ENCODE measurements at regions not wholly inside any gene's neighbourhood (a gene's known extent, or its start where the extent isn't known, plus 50 kb on each side); places are given as distances from the start of the nearest gene placed in this dataset.

- no peak for DNase-seq (ENCODE audit: low read depth in 1 of 2, low spot score in 1 of 2)
- H3K4me3 ChIP-seq (replicated peaks; ENCODE audit: insufficient read depth, low read length): no peak overlapping the region
- no peaks in the 10 kb centered on the region for H3K27me3 ChIP-seq (ENCODE audit: insufficient read depth, poor library complexity, severe bottlenecking)
- TF ChIP-seq POLR2AphosphoS5 (IDR thresholded peaks at IDR 0.05; ENCODE audit: low read depth): no peak
- TF ChIP-seq REST (IDR thresholded peaks at IDR 0.05; ENCODE audit: insufficient replicate concordance, low read depth): no peak
- no peak for TF ChIP-seq GABPA (IDR thresholded peaks at IDR 0.05; ENCODE audit: low read depth)
- TF ChIP-seq SPI1 (IDR thresholded peaks at IDR 0.05; ENCODE audit: borderline replicate concordance, low read depth): no peak
- no peak for TF ChIP-seq CTCF (IDR thresholded peaks at IDR 0.05; ENCODE audit: insufficient read depth, low read length)
- no peak overlapping the region for H3K27ac ChIP-seq (replicated peaks)
Observed at GRCh38 chr1:106677181-106677580, 379.3 kb upstream of the PRMT6 start.

DNA sequence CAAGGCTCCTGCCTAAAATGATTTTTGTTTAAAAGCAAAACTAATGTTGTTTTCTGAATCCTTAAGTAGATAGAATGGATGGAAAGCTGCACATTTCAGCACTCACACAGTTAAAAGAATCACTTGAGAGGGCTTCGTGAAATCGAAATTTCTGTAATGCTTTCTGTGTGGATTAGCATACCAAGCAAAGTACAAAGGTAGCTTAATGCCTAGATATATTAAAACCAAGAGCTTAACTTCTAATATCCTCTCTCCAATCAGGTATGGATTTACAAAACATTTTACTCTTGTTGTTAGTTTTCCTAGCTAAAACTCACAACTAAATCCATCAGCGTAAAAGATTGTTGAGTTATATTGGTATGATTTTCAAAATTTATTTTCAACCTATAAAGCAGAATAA is 378.8 kb upstream of the PRMT6 start:
- H3K27me3 ChIP-seq (ENCODE audit: insufficient read depth, poor library complexity, severe bottlenecking): no peaks in the 10 kb centered on the region
- no peak overlapping the region for H3K4me3 ChIP-seq (replicated peaks; ENCODE audit: insufficient read depth, low read length)
- H3K27ac ChIP-seq (replicated peaks): no peak overlapping the region
- TF ChIP-seq GABPA (IDR thresholded peaks at IDR 0.05; ENCODE audit: low read depth) (no peak), REST (IDR thresholded peaks at IDR 0.05; ENCODE audit: insufficient replicate concordance, low read depth) (no peak), CTCF (IDR thresholded peaks at IDR 0.05; ENCODE audit: insufficient read depth, low read length) (no peak), SPI1 (IDR thresholded peaks at IDR 0.05; ENCODE audit: borderline replicate concordance, low read depth) (no peak), POLR2AphosphoS5 (IDR thresholded peaks at IDR 0.05; ENCODE audit: low read depth) (no peak)
- DNase-seq (ENCODE audit: low read depth in 1 of 2, low spot score in 1 of 2): no peak

DNA sequence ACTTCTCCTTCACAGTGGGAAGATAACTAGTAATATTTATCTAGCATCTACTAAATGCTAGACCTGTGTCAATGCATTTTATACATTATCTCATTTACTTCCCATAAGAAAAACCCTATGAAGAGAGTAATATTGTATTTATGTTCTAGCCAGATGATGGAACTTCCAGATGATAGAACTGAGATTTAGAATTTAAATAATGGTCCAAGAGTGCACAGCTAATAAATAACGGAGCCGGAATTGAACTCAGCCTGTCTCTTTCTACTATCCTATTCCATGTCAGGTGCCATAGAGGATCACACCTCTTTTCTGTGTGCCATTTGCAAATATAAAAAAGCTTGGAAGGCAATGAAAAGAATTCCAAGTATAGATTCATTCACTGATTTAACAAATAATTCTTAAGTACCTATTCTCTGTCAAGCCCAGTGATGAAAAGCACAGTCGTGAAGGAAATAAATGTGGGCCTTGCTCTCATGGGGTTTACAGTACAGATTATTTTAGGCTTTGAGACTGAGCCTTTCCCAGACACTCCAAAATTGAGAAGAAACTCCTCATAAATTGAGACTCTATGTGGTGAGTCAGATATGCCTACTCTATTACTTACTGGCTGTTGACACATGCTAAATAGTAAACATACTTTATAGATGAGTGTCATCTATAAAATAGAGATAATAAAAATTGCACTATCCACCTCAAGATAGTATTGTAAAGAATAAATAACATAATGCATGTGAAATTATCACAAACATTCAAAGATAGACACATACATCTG is 378.0 kb upstream of the PRMT6 start:
- Histone ChIP-seq H3K27ac (replicated peaks) (no peak overlapping the region), H3K27me3 (ENCODE audit: insufficient read depth, poor library complexity, severe bottlenecking) (no peaks in the 10 kb centered on the region), H3K4me3 (replicated peaks; ENCODE audit: insufficient read depth, low read length) (no peak overlapping the region)
- TF ChIP-seq SPI1 (IDR thresholded peaks at IDR 0.05; ENCODE audit: borderline replicate concordance, low read depth) (no peak), POLR2AphosphoS5 (IDR thresholded peaks at IDR 0.05; ENCODE audit: low read depth) (no peak), GABPA (IDR thresholded peaks at IDR 0.05; ENCODE audit: low read depth) (no peak), CTCF (IDR thresholded peaks at IDR 0.05; ENCODE audit: insufficient read depth, low read length) (no peak), REST (IDR thresholded peaks at IDR 0.05; ENCODE audit: insufficient replicate concordance, low read depth) (no peak)
- DNase-seq (ENCODE audit: low read depth in 1 of 2, low spot score in 1 of 2): no peak
